Right lobe of liver (tissue), 6 donors: ENCODE measurements at regions not wholly inside any gene's neighbourhood (a gene's known extent, or its start where the extent isn't known, plus 50 kb on each side); places are given as distances from the start of the nearest gene placed in this dataset.

Experiments used
- ATAC-seq, 4 donors: fragments of 200-7000 bp; cut with Tn5 transposase; one replicate each; pipeline ENCODE4 v1.9.1; 2020; ENCODE audit warnings: mild to moderate bottlenecking in 4 of 4, moderate library complexity in 4 of 4
- DNase-seq, 3 donors: peaks; one replicate each; pipeline ENCODE4 v3.0.0-alpha.2; 2020
- H3K27ac ChIP-seq, 3 donors: fragments of 200-600 bp; one replicate each; pipeline ENCODE4 v1.8.0; 2022
- H3K27me3 ChIP-seq, 2 donors: fragments of 200-600 bp; one replicate each; pipeline ENCODE4 v1.8.0; 2022
- H3K36me3 ChIP-seq, 4 donors: fragments of 200-600 bp; sonication (generic) in 1 of 4; one replicate each; pipeline versions ENCODE4 v1.5.1 to v1.8.0; 2017 to 2022; ENCODE audit warnings: control low read depth in 1 of 4
- H3K4me1 ChIP-seq, 4 donors: fragments of 200-600 bp; sonication (generic) in 1 of 4; one replicate each; pipeline versions ENCODE4 v1.5.1 to v1.8.0; 2017 to 2022; ENCODE audit warnings: control low read depth in 1 of 4
- H3K4me3 ChIP-seq, 3 donors: fragments of 200-600 bp; one replicate each; pipeline ENCODE4 v1.8.0; 2022
- H3K9me3 ChIP-seq, 4 donors: fragments of 200-600 bp; sonication (generic) in 1 of 4; one replicate each; pipeline versions ENCODE4 v1.5.1 to v1.8.0; 2017 to 2022; ENCODE audit warnings: control low read depth in 1 of 4
- CTCF ChIP-seq, 4 donors: fragments of 200-600 bp in 3 of 4; fragments of 450-650 bp in 1 of 4; IDR thresholded peaks; one replicate each; pipeline versions ENCODE4 v1.5.1 to v1.8.0; 2016 to 2022; ENCODE audit warnings: antibody characterized with exemption in 4 of 4, mild to moderate bottlenecking in 2 of 4
- POLR2A ChIP-seq: fragments of 450-650 bp; IDR thresholded peaks from one replicate; pipeline ENCODE4 v1.6.1; 2017; ENCODE audit warnings: antibody characterized with exemption, mild to moderate bottlenecking
- WGBS: methylation state at CpG from one replicate; pipeline ENCODE4 v1.1.6; 2018; ENCODE audit warnings: low coverage, low lambda C conversion rate; ENCODE audit not compliant: insufficient coverage; ENCODE audit errors: missing lambda C conversion rate; 5-methylcytosine and 5-hydroxymethylcytosine counted together
- intact Hi-C, 2 donors: fragments of 100-400 bp; cut with DNase I; formaldehyde crosslinking; loops; one replicate each; pipeline versions ENCODE4 v1.11.2 to v1.14.1; 2022
- donor health status: DM: no; HTN: yes; CAD: no.
- donor health status: DM: no; HTN: no; CAD: no.
- donor health status: DM: no; HTN: no; CAD: no.
- donor health status: DM: no; HTN: yes; CAD: no.
- donor health status: DM: no; HTN: yes; CAD: no.

GRCh38 chr1:172827841-172828240 lies 168.9 kb downstream of the FASLG start:
- Histone ChIP-seq H3K9me3 (no peaks in the 10 kb centered on the region), H3K27ac (no peak overlapping the region), H3K4me3 (no peak overlapping the region), H3K4me1 (no peaks in the 10 kb centered on the region), H3K27me3 (no peaks in the 10 kb centered on the region), H3K36me3 (no peaks in the 10 kb centered on the region)
- TF ChIP-seq CTCF (IDR thresholded peaks at IDR 0.05) (no peak), POLR2A (no peak)
- ATAC-seq = no peak
- 69% methylated on average over 2 of the region's 2 CpGs for WGBS
- intact Hi-C loops = loop anchor here (10.0 kb wide), 1 partner anchor 377 kb away; the partner anchor contains the start of gene TNFSF4 (in 2 of the 2)
- no peak for DNase-seq

GRCh38 chr1:172832006-172832725 lies 173.3 kb downstream of the FASLG start:
- Histone ChIP-seq H3K27me3 (no peaks in the 10 kb centered on the region), H3K27ac (no peak overlapping the region), H3K4me1 (no peaks in the 10 kb centered on the region), H3K4me3 (no peak overlapping the region), H3K9me3 (no peaks in the 10 kb centered on the region), H3K36me3 (no peaks in the 10 kb centered on the region)
- TF ChIP-seq POLR2A = no peak
- TF ChIP-seq CTCF (IDR thresholded peaks at IDR 0.05) = no peak
- DNase-seq (no peak), ATAC-seq (no peak)
- 100% methylated on average over 1 of the region's 1 CpG for WGBS
- intact Hi-C loops = no loop called here

- TF ChIP-seq POLR2A (no peak), CTCF (IDR thresholded peaks at IDR 0.05) (no peak)
- no peak overlapping the region for H3K27ac ChIP-seq
- no peaks in the 10 kb centered on the region for H3K27me3 ChIP-seq
- H3K36me3 ChIP-seq = no peaks in the 10 kb centered on the region
- ATAC-seq = no peak
- no peak overlapping the region for H3K4me3 ChIP-seq
- no peaks in the 10 kb centered on the region for H3K4me1 ChIP-seq
- intact Hi-C loops = no loop called here
- no peak for DNase-seq
- 71% methylated on average over 1 of the region's 2 CpGs for WGBS
- no peaks in the 10 kb centered on the region for H3K9me3 ChIP-seq
These were observed 175.1 kb downstream of the FASLG start for GRCh38 chr1:172833954-172834353.

GRCh38 chr1:172834609-172835008 lies 175.7 kb downstream of the FASLG start:
- no peak for DNase-seq
- TF ChIP-seq POLR2A = no peak
- no peak for TF ChIP-seq CTCF (IDR thresholded peaks at IDR 0.05)
- no peaks in the 10 kb centered on the region for H3K4me1 ChIP-seq
- 80% methylated on average over 5 of the region's 5 CpGs for WGBS
- intact Hi-C loops = no loop called here
- no peak overlapping the region for H3K4me3 ChIP-seq
- no peaks in the 10 kb centered on the region for H3K36me3 ChIP-seq
- H3K9me3 ChIP-seq = no peaks in the 10 kb centered on the region
- no peak for ATAC-seq
- H3K27me3 ChIP-seq = no peaks in the 10 kb centered on the region
- H3K27ac ChIP-seq = no peak overlapping the region
